GM12878 (cell line): ENCODE measurements at regions not wholly inside any gene's neighbourhood (a gene's known extent, or its start where the extent isn't known, plus 50 kb on each side); places are given as distances from the start of the nearest gene placed in this dataset.

ENCODE experiments used
- CREM ChIP-seq: IDR thresholded peaks from 2 replicates; pipeline ENCODE4 v1.6.1; 2014; ENCODE audit warnings: antibody characterized with exemption, low read depth
- KDM1A ChIP-seq: fragments of 200-600 bp; sonication (generic); IDR thresholded peaks from 2 replicates; pipeline ENCODE4 v1.6.1; 2016; ENCODE audit warnings: borderline replicate concordance
- TAF1 ChIP-seq: IDR thresholded peaks from 2 replicates; pipeline ENCODE4 v1.6.1; 2011; ENCODE audit warnings: mild to moderate bottlenecking, low read depth, low read length, borderline replicate concordance

DNA sequence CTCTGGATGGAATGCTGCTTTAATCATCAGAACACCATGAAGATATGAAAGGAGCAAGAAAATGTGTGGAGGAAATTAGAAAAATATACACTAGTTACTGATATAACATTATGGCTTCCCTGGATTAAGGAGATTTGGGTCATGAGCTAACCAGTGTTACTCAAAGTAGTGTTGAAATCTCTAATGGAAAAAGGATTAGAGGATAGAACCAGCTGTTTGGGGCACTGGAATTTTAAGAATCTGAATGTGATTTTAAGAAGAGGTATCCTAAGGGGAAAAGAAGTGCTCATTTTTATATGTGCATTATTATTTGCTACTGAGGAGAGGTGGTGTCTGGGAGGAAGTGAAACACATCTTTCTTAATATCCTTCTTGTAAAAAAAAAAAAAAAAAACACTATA is 164.1 kb upstream of the PPARGC1A start:
- TF ChIP-seq TAF1 (no peak), KDM1A (no peak), CREM (no peak)
